ENCODE measurements at regions not wholly inside any gene's neighbourhood (a gene's known extent, or its start where the extent isn't known, plus 50 kb on each side); places are given as distances from the start of the nearest gene placed in this dataset.

DNA sequence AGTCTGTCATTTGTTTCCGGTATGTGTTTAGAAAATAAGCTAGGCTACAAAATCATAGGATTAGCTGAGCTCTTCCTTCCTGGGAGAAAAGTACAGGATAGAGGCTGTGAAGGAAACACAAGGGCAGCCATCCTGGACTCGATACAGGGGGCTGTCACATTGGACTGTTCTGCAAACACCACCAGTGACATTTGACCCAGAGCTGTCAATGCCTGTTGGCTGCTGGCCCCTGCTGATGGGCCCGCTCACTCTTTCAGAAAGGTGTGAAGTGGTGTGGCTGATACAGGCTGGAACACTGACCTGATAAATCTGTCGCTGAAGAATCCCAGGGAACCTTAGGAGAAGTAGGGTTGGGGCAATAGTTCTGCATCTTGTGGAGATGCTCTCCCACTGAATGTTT lies 183.1 kb downstream of the RHOU start:
- TF ChIP-seq, protein P1, sequence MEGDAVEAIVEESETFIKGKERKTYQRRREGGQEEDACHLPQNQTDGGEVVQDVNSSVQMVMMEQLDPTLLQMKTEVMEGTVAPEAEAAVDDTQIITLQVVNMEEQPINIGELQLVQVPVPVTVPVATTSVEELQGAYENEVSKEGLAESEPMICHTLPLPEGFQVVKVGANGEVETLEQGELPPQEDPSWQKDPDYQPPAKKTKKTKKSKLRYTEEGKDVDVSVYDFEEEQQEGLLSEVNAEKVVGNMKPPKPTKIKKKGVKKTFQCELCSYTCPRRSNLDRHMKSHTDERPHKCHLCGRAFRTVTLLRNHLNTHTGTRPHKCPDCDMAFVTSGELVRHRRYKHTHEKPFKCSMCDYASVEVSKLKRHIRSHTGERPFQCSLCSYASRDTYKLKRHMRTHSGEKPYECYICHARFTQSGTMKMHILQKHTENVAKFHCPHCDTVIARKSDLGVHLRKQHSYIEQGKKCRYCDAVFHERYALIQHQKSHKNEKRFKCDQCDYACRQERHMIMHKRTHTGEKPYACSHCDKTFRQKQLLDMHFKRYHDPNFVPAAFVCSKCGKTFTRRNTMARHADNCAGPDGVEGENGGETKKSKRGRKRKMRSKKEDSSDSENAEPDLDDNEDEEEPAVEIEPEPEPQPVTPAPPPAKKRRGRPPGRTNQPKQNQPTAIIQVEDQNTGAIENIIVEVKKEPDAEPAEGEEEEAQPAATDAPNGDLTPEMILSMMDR (IDR thresholded peaks at IDR 0.05; ENCODE audit: poor library complexity, severe bottlenecking): no peak
- TF ChIP-seq EZH2 (IDR thresholded peaks at IDR 0.05; ENCODE audit: borderline replicate concordance, insufficient read depth, low read length, poor library complexity, severe bottlenecking) (no peak), EP300 (conservative IDR thresholded peaks at IDR 0.05; ENCODE audit: poor library complexity, severe bottlenecking) (no peak), POLR2AphosphoS5 (IDR thresholded peaks at IDR 0.05) (no peak)
- TF ChIP-seq, protein P2, sequence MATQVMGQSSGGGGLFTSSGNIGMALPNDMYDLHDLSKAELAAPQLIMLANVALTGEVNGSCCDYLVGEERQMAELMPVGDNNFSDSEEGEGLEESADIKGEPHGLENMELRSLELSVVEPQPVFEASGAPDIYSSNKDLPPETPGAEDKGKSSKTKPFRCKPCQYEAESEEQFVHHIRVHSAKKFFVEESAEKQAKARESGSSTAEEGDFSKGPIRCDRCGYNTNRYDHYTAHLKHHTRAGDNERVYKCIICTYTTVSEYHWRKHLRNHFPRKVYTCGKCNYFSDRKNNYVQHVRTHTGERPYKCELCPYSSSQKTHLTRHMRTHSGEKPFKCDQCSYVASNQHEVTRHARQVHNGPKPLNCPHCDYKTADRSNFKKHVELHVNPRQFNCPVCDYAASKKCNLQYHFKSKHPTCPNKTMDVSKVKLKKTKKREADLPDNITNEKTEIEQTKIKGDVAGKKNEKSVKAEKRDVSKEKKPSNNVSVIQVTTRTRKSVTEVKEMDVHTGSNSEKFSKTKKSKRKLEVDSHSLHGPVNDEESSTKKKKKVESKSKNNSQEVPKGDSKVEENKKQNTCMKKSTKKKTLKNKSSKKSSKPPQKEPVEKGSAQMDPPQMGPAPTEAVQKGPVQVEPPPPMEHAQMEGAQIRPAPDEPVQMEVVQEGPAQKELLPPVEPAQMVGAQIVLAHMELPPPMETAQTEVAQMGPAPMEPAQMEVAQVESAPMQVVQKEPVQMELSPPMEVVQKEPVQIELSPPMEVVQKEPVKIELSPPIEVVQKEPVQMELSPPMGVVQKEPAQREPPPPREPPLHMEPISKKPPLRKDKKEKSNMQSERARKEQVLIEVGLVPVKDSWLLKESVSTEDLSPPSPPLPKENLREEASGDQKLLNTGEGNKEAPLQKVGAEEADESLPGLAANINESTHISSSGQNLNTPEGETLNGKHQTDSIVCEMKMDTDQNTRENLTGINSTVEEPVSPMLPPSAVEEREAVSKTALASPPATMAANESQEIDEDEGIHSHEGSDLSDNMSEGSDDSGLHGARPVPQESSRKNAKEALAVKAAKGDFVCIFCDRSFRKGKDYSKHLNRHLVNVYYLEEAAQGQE (IDR thresholded peaks at IDR 0.05; ENCODE audit: borderline replicate concordance): no peak
